ENCODE measurements at regions not wholly inside any gene's neighbourhood (a gene's known extent, or its start where the extent isn't known, plus 50 kb on each side); places are given as distances from the start of the nearest gene placed in this dataset.

DNA sequence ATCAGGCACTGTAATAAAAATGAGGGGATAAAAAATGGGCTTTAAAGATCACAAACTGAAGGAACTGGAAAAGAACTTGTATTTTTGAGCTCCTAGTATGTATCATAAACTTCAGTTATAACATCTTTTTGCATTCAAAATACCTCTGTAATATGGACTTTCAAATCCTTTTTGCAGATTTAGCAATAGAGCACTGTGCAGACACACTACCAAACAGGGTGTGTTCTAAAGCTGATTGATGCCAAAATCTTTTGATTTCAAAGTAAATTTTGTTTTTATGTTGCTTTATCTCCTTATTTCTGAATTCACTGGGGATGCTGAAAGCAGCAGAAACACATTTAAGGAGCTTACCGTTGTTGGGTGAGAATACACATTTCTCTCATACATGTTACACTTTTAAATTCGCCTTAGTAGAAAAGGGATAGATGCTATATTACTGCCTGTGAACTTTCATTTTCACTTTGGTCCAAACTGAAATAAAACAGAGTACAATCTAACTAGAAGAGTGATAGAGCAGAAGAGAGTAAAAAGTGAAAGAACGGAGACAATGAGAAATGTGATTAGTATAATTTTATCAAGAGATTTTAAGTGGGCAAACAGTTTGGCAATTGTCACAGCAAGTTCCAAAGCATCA lies 1126.6 kb downstream of the BRINP3 start:
- no peak for DNase-seq (ENCODE audit: low read depth in 1 of 2, low spot score in 1 of 2)

DNA sequence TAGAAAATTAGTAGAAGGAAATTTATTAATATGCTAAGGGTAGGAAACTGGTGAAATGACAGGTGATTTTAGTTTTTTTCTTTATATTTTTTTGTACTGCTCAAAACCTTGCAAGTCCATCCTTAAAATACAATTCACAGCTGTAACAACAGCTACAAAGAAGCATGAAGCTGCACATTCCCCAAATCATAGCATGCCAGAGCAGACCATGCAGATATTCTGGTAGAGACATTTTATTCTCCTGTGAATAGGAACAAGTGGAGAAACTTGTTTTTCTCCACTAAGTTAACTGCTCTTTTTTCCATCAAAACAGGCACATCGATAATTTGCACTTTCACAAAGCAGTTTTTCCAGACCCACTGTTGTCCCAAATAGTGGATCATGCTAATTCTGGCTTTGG lies 1125.7 kb downstream of the BRINP3 start:
- no peak for DNase-seq (ENCODE audit: low read depth in 1 of 2, low spot score in 1 of 2)

DNA sequence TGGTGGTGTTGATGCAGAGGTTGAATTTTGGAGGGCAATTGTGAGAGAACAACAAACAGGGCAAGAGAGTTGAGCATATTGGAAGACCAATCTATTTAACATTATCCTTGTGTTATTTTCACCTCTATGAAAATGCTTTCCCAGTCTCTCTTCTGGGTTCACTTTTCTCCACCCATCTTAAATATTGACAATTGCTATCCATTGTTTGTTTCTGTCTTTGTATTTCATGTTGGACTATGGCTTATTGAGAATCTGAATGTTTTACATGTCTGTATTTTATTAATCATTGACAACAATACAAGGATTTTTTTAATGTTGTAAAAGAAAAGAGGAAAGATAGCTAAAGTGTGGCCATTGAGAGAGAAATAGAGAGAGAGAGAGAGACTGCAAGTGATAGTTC lies 1121.5 kb downstream of the BRINP3 start:
- no peak for DNase-seq (ENCODE audit: low read depth in 1 of 2, low spot score in 1 of 2)

DNA sequence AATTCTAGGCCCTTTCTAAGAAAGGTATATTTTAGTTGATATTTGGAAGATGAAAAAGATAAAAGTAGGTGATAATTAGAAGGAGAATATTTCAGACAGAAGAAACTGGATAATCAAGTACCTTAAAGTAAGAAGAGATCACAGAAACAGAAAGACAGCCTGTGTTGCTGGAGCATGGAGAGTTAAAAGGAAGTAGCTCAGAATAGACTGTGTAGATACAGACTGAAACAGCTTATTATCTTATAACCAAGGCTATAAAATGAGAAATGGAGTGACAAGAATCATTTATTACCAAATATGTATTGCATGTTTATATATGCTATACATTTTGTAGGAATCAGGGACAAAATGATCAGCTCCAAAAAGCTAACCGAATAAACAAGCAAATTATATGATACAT lies 1120.3 kb downstream of the BRINP3 start:
- no peak for DNase-seq (ENCODE audit: low read depth in 1 of 2, low spot score in 1 of 2)

DNA sequence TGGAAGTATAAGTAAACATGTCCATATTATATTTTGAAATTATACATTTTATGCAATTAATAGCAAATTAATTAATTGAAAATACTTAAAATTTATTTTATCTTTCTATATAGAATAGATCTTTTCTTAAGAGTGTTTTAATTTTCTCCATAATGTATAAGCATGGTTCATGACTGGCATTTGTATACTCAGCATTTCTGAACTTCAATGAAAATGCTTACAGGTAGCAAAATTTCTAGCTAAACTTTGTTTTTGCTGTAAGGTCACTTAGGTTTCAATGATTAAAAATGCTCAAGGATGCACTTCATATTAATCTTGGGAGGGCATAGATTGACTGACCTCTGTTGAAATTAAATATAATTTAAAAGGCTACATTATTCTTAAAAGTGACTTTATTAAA lies 1108.1 kb downstream of the BRINP3 start:
- DNase-seq (ENCODE audit: low read depth in 1 of 2, low spot score in 1 of 2) = no peak

DNA sequence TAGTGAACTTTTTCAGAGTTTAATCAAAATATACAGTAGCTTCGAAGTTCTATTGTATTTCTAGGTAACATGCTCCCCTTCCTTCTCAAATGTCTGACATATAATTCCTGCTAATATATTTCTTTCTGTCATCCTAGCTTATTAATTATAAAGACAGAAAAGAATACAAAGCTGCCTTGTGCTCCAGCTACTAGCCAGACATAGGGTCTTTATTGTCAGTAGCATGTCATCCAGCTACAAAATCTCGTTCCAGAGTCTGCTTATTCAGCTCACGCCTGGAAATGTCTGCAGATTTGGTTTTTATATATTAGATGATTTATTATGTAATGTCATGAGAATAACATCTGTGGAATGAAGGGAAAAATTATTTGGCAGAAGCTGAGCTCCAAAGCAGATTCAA lies 1102.8 kb downstream of the BRINP3 start:
- DNase-seq (ENCODE audit: low read depth in 1 of 2, low spot score in 1 of 2) = no peak

DNA sequence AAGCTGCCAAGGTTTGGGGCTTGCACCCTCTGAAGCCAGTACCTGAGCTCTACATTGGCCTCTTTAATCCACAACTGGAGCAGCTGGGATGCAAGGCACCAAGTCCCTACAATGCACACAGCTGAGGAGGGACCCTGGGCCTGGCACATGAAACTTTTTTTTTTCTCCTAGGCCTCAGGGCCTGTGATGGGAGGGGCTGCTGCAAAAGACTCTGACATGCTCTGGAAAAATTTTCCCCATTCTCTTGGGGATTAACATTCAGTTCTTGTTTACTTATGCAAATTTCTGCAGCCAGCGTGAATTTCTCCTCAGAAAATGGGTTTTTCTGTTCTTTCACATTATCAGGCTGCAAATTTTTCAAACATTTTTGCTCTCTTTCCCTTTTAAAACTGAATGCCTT lies 1072.2 kb downstream of the BRINP3 start:
- no peak for DNase-seq (ENCODE audit: low read depth in 1 of 2, low spot score in 1 of 2)

DNA sequence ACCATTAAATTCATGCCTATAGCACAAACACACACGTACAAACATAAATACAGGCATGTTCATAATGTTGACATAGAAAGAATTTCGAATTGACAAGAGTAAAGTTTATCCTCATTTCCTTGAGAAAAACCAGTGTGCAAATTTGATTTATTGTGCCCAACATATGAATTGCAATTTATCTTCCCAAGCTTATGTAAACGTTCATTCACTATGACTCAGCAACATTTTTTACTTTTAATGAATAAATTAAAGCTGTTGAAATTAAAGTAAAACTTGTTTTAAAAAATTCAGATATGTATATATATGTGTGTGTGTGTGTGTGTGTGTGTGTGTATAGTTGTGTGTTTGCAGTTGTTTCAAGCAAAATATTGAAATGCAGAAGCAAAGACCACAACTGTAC lies 1067.9 kb downstream of the BRINP3 start:
- DNase-seq (ENCODE audit: low read depth in 1 of 2, low spot score in 1 of 2) = no peak

DNA sequence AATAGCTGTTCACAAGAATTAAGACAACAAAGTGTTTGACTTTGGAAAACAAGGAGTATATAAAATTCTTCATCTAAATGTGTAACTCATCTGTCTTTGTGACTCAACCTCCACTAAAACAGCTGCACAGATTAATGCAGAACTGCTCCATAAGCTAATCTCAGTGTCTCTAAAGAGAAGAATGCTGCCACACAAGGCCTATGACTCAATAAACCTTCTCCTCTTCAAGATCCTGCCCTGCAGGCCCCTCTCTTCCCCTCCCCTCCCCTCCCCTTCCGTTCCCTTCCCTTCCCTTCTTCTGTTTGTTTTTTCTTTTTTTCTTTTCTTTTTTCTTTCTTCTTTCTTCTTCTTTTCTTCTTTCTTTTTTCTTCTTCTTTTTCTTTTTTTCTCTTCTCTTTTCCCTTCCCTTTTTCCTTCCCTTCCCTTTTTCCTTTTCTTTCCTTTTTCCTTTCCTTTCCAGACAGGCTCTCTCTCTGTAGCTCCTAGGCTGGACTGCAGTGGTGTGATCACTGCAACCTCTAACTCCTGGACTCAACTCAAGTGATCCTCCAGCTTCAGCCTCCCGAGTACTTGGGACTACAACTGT lies 1052.8 kb downstream of the BRINP3 start:
- DNase-seq (ENCODE audit: low read depth in 1 of 2, low spot score in 1 of 2) = no peak

DNA sequence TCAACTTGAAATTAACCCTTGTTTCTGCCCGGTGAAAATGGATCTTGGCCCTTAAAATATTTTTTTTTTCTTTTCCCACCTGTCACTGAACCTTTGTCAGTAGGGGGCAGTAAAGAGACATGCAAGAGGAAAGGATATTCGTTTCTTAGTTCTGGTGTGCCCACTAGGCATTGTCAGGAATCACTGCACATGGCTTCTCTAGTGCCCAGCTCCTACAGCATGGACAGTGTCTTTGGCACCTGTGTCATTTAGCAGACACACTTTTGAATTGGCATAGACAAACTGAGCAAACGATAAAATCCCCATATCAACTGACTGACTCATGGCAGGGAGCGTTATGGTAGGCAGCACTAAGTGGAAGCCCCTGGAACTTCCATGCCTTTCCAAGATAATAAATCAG lies 1048.1 kb downstream of the BRINP3 start:
- no peak for DNase-seq (ENCODE audit: low read depth in 1 of 2, low spot score in 1 of 2)

DNA sequence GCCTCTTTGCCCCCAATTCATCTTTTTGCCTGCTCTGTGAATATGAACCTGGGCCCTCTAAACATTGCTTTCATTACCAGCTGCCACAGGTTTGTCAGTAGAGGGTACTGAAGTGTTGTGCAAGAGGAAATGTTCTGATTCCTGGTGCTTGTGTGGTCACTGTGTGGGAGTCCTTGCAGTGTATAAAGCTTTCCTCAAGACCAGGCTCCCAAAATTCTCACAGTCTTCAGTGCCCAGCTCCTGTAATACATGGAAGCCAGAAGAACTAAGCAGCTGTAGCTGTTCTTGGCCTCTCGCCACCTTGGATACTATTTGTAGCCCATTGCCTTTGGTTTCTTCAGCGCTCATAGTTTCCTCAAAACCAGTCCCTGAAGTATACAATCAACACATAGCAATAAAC lies 1046.2 kb downstream of the BRINP3 start:
- no peak for DNase-seq (ENCODE audit: low read depth in 1 of 2, low spot score in 1 of 2)

DNA sequence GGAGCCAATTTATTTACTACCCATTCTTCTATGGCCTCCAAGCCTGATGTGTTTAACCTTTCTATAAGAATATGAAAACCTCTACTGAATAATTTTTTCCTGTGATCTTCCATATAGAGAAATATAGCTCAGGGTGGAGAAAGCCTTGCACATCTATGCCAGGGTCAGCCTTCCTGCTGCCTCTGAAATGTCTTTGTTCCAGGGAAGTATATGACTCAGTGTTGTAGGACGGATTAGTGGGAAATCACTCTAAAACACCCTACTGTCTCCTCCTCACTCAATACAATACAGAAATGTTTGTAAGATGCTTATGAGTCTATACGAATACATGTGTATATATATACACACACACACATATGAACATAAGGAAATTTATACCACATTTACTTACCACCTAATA lies 1044.9 kb downstream of the BRINP3 start:
- DNase-seq (ENCODE audit: low read depth in 1 of 2, low spot score in 1 of 2) = no peak

DNA sequence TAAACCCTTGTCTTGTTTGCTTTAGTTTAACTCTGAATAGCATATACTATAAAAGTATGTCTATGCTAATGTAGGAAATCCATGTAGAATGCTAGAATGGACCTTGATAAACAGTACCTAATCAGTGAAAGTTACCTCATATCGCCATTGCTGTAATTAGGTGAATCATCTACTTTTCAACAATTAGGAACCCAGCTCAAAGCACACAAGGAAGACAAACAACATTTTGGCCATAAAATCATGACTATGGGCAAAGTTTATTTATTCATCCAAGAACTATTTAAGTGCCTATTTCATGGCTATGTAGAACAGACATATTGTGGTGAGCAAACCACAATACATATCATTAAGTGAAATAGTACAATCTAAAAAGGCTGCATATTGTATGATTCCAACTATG lies 1043.2 kb downstream of the BRINP3 start:
- DNase-seq (ENCODE audit: low read depth in 1 of 2, low spot score in 1 of 2) = no peak

DNA sequence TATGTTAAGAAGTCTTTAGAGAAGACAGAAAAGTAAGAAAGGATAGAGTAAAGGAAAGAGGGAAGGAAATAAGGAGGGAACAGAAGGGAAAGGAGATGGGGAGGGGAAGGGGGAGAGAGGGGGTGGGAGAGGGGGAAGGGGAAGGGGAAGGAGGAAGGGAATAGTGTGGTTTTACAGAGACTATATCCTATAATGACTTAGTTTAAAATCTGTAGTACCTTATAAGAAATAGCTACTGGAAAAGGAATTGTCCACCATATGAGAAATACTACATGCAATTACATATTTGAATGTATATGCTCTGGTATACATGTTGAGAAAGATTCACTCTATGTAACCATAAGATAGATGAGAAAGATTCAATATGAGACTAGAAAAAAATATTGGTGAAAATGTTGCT lies 1042.3 kb downstream of the BRINP3 start:
- DNase-seq (ENCODE audit: low read depth in 1 of 2, low spot score in 1 of 2) = no peak

DNA sequence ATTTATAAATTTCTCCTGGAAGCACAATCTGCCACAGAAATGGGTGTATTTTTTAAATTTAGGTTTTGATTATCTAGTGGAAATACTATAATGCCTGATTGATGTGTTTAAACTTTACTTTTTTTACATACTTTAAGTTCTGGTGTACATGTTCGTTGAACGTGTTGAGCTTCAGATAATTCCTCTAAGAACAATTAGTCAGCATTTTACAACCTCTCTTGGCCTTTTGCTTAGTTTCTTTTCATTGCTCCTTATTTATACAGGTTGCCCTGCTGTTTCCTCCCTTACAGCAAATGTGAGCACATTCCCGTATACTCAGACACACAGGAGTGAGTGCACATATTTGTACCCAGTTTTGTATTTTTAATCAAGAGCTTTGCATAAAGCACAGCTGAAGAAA lies 1038.9 kb downstream of the BRINP3 start:
- no peak for DNase-seq (ENCODE audit: low read depth in 1 of 2, low spot score in 1 of 2)

DNA sequence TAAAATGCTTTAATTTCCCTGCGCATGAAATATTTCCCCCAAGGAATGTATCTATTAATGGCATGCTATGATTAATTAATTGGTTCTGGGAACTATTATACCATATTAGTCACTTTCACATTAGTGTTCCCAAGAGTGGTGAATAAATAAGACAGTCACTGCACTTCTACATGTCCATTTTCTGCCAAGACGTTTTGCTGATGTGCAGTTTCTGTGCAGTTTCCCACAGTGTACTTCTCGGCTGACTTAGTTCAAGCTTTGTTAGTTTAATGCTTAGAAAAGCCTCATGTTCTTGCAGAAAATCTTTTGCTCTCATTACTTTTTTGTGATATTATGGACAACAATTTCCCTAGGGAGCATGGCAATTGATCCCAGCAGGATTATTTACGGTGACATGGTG lies 1014.5 kb downstream of the BRINP3 start:
- DNase-seq (ENCODE audit: low read depth in 1 of 2, low spot score in 1 of 2) = no peak

DNA sequence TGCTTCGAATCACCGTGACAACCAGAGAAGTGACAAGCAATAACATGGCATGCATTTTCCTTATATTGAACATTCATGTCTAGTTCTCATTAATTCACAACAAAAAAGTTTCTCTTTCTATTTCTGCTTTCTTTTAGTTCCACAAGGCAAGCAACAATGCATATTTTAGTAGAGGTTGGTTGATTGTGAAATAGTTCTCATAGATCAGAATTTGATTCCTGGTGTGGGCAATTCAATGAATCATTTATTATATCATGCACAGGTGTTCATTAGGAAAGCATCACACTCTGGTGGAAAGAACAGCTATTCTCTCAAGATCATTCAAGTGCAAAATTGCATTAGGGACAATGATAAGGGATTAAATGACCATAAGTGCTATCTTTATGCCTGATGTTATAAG lies 980.9 kb downstream of the BRINP3 start:
- DNase-seq (ENCODE audit: low read depth in 1 of 2, low spot score in 1 of 2) = no peak

DNA sequence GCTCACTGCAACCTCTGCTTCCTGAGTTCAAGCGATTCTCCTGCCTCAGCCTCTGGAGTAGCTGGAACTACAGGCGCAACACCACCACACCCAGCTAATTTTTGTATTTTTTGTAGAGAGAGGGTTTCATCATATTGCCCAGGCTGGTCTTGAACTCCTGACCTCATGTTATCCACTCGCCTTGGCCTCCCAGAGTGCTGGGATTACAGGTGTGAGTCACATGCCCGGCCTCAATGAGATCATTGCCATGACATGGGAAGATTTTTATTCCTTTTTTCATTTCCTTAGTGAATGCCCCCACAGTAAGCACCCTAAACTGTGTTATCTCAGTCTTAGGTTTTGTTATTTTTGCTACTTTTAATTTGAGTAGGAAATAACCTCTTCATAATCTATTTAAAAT lies 977.9 kb downstream of the BRINP3 start:
- DNase-seq (ENCODE audit: low read depth in 1 of 2, low spot score in 1 of 2) = no peak

DNA sequence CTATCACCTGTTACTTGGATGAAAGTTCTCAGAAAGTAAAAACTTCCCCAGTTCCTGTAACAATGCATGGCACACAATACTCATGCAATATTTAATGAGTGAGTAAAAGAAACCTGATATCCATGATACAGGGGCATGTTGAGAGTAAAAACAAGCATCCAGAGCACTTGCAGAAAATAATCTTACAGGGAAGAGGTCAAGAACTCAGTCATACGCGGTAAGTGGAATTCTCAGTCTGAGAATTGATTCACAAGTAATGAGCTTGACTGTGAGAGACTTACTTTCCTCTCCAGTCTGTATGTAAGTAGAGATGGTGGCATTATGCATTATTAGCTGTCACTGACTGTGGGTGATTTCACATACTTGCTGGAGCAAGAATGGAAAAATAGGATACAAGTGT lies 976.9 kb downstream of the BRINP3 start:
- DNase-seq (ENCODE audit: low read depth in 1 of 2, low spot score in 1 of 2) = no peak

DNA sequence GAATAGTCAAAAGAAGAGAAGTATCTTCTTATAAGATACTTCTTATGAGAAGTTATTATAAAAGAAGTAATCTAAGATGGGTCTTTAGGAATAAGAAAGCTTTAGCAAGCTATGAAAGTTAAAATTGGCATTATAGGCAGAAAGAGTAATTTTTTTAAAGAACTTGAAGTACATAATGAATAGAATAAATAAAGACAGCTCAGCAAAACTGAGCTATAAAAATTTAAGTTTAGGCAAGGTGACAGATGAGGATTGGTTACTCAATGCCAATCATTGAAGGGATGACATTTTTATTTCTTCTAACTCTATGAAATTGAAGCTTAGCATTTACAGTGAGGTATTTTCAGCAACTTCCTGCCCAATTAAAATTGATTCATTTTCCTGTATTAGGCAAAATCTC lies 966.8 kb downstream of the BRINP3 start:
- DNase-seq (ENCODE audit: low read depth in 1 of 2, low spot score in 1 of 2) = no peak

DNA sequence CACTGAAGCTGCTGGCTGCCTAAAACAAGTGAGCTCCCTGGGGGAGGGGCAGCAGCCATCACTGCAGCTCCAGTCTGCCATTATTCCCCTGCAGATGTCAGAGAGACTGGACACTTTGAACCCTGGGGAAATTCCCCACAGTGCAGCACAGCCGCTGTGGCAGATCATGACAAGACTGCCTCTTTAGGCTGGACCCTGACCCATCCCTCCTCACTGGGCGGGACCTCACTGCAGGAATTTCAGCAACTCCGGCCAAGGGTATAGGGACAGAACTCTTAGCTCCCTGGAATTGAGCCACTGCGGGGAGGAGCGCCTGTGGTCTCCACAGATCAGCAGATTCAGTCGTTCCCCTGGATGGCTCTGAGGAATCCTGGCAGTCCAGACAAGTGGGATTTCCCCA lies 964.6 kb downstream of the BRINP3 start:
- no peak for DNase-seq (ENCODE audit: low read depth in 1 of 2, low spot score in 1 of 2)

DNA sequence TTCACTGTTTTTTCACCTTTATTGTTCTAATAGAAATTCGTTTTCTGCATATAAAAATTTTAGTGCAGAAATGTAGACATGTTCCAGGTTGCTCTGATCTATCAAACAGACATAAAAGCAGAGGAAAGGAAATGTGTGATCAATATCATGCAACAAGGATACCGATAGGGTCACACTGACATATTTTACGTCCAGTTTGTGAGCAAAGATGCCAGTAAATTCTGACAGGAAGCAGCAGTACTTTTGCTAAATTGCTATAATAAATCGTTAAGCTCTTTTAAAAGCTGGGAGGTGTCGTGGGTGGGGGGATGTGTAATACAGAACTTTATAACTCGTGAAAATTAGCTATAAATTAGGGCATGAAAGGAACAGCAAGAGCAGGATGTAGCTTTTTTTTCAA lies 955.2 kb downstream of the BRINP3 start:
- DNase-seq (ENCODE audit: low read depth in 1 of 2, low spot score in 1 of 2) = no peak

DNA sequence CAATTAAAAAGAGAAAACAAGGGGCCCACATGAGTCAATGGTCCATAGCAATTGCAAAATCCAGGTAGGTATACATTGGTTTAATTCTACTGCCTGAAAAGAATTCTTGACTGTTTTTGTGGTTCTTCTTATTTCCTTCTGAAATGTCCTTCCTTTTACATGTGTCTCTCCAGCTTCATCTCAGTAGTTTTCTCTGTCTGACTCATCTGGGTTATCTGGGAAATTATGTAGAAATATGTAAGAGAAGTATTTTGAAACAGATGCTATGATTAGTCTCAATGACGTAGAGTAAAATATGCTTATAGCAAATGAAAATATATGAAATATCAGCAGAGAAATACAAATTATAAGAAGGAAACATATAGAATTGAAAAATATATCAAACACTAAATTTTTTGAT lies 953.2 kb downstream of the BRINP3 start:
- DNase-seq (ENCODE audit: low read depth in 1 of 2, low spot score in 1 of 2) = no peak

DNA sequence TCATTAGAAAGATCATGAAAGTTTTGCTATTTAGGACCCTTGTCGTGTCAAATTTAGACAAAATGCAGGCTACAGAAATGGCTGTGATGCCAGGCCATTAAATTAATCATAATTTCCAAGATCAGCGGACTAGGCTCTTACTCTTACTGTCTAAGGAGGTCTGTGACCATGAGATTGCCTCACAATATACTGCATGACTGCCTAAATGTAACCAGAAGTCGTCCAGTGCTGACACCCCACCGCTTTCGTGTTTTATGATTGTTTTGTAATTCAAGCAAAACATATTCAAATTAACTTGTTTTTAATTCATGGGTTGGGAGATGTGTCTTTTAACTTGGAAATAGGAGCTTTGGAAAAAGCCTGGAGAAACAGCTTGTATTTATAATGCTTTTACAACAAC lies 947.5 kb downstream of the BRINP3 start:
- no peak for DNase-seq (ENCODE audit: low read depth in 1 of 2, low spot score in 1 of 2)

Measured in activated CD4-positive, alpha-beta T cell treated with anti-CD3 and anti-CD28 coated beads, Interleukin-2, amount 50 U/mL, for 24 hours (primary cell).